NCI-H146 treated with DMSO at 0.1 percent for 48 hours (cell line): ENCODE measurements at regions not wholly inside any gene's neighbourhood (a gene's known extent, or its start where the extent isn't known, plus 50 kb on each side); places are given as distances from the start of the nearest gene placed in this dataset.

Experiments used
- DNase-seq: peaks from one replicate; lab custom pipeline; 2025; ENCODE audit not compliant: unreplicated experiment; lab: John Stamatoyannopoulos, UW

- DNase-seq, result no peak
These were observed 316.1 kb upstream of the TPM1 start for GRCh38 chr15:62726461-62726860.

- no peak for DNase-seq
These were observed 315.0 kb upstream of the TPM1 start for GRCh38 chr15:62727501-62727900.

- no peak for DNase-seq
These were observed 311.7 kb upstream of the TPM1 start for GRCh38 chr15:62730825-62731224.

GRCh38 chr15:62732078-62732477, 310.5 kb upstream of the TPM1 start:
- DNase-seq, result no peak

- no peak for DNase-seq
These were observed 307.8 kb upstream of the TPM1 start for GRCh38 chr15:62734706-62735105.

- DNase-seq, result no peak
These were observed 305.8 kb upstream of the TPM1 start for GRCh38 chr15:62736756-62737155.

- no peak for DNase-seq
These were observed 305.0 kb upstream of the TPM1 start for GRCh38 chr15:62737551-62737950.

GRCh38 chr15:62739082-62739481, 303.5 kb upstream of the TPM1 start:
- no peak for DNase-seq

- no peak for DNase-seq
These were observed 303.0 kb upstream of the TPM1 start for GRCh38 chr15:62739507-62739906.

- no peak for DNase-seq
These were observed 302.2 kb upstream of the TPM1 start for GRCh38 chr15:62740141-62741004.

- no peak for DNase-seq
These were observed 301.4 kb upstream of the TPM1 start for GRCh38 chr15:62741106-62741505.

- DNase-seq, result peak; percentile 17
These were observed 300.0 kb upstream of the TPM1 start for GRCh38 chr15:62742409-62743171.

- DNase-seq, result no peak
These were observed 296.8 kb upstream of the TPM1 start for GRCh38 chr15:62745621-62746225.

- DNase-seq, result no peak
These were observed 294.4 kb upstream of the TPM1 start for GRCh38 chr15:62748196-62748595.

GRCh38 chr15:62749036-62749815, 293.3 kb upstream of the TPM1 start:
- no peak for DNase-seq

GRCh38 chr15:62750471-62750870, 292.1 kb upstream of the TPM1 start:
- no peak for DNase-seq

GRCh38 chr15:62752657-62753517, 289.7 kb upstream of the TPM1 start:
- no peak for DNase-seq

- no peak for DNase-seq
These were observed 288.9 kb upstream of the TPM1 start for GRCh38 chr15:62753518-62754221.

- DNase-seq, result no peak
These were observed 286.1 kb upstream of the TPM1 start for GRCh38 chr15:62756326-62756994.
